ENCODE measurements at regions not wholly inside any gene's neighbourhood (a gene's known extent, or its start where the extent isn't known, plus 50 kb on each side); places are given as distances from the start of the nearest gene placed in this dataset.

DNA sequence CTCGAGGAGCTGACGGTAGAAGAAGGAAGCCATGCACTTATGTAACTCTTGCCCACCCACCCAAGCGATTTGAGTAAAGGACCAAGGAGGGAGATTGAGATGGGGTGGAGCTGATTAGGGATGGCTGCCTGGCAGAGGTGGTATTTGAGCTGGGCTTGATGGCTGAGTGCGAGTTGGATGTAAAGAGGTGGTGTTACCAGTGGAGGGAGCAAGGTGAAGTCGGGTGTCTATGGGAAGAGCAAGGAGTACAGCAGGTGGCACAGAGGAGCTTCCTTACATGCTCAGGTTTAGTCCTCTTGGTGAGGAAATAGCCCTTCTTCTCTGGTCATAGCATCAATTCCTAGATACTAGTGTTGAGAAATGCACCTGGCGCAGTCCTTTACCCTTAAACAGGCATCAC is 294.2 kb upstream of the SKOR2 start:
- TF ChIP-seq, protein P1, sequence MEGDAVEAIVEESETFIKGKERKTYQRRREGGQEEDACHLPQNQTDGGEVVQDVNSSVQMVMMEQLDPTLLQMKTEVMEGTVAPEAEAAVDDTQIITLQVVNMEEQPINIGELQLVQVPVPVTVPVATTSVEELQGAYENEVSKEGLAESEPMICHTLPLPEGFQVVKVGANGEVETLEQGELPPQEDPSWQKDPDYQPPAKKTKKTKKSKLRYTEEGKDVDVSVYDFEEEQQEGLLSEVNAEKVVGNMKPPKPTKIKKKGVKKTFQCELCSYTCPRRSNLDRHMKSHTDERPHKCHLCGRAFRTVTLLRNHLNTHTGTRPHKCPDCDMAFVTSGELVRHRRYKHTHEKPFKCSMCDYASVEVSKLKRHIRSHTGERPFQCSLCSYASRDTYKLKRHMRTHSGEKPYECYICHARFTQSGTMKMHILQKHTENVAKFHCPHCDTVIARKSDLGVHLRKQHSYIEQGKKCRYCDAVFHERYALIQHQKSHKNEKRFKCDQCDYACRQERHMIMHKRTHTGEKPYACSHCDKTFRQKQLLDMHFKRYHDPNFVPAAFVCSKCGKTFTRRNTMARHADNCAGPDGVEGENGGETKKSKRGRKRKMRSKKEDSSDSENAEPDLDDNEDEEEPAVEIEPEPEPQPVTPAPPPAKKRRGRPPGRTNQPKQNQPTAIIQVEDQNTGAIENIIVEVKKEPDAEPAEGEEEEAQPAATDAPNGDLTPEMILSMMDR (IDR thresholded peaks at IDR 0.05; ENCODE audit: control extremely low read depth, extremely low read depth, low read depth, missing control alignments) = no peak
- DNase-seq (ENCODE audit: extremely low spot score) = no peak
- POLR2A ChIA-PET = no interaction called here
- CTCF ChIA-PET = interaction anchor here (0.9 to 1.9 kb wide), 3 partner anchors 8 to 209 kb away, joined by 3 to 5 read pairs (median 3); no protein-coding TSS in a partner anchor

DNA sequence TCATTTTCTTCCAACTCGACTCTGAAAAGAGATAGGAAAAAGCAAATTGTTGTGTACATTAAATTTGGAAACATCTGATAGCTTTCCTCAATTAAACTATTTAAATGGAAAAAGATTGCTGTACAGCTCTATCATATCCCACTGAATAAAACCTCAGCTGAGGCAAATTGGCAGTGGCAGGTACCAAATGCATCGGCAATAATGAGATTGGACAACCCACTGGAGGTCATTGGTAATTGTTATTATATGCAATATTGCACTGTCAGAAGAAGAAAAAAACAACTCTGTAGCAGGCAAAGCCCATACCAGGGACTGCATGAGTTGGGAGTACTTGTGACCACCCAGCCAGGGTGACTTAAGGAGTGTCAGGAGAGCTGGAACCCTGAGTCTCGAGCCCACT is 291.6 kb upstream of the SKOR2 start:
- DNase-seq (ENCODE audit: extremely low spot score) = no peak
- TF ChIP-seq, protein P1 (IDR thresholded peaks at IDR 0.05; ENCODE audit: control extremely low read depth, extremely low read depth, low read depth, missing control alignments) = no peak
- ChIA-PET POLR2A (no interaction called here), CTCF (interaction anchor here (0.6 to 1.8 kb wide), 6 partner anchors 22 to 212 kb away, joined by 3 to 5 read pairs (median 4); no protein-coding TSS in a partner anchor)

DNA sequence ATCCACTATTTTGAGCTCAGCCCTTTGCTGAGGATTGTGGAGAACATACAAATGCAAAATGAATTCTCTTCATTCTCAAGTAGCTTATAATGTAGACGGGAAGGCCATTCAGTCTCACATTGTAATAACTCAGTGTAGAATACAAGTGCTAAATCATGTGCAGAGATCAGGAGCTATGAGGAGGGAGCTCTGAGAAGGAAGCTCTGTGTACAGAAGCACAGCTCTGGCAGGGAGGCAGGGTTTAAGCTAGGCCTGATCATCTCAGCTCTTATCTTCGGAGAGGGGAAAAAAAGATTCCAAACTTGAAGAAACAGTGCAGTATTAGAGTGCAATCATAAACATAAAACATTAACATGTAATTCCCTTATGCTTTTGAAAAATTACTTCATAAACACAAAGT is 291.1 kb upstream of the SKOR2 start:
- ChIA-PET CTCF (interaction anchor here (0.6 to 1.8 kb wide), 6 partner anchors 22 to 212 kb away, joined by 3 to 5 read pairs (median 4); no protein-coding TSS in a partner anchor), POLR2A (no interaction called here)
- TF ChIP-seq, protein P1 (IDR thresholded peaks at IDR 0.05; ENCODE audit: control extremely low read depth, extremely low read depth, low read depth, missing control alignments) = no peak
- DNase-seq (ENCODE audit: extremely low spot score) = no peak

DNA sequence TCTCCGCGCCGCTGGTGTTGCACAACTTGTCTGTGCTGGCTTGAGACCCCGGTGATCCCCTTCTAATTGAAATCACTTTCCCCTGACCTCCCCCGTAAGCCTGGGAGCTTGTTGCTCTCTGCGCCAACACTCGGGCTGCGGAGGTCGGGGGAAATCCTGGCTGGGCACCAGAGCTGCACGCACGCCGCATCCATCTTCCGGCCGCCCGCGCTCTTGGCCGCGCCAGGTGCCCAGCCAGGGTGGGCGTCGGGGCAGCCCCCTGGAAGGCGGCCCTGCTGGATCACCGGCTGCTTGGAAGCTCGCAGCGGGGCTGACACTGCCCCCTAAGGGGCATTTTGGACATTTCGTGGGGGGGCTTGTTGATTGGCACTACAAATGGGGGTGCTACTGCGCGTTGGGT is 280.3 kb upstream of the SKOR2 start:
- POLR2A ChIA-PET = no interaction called here
- TF ChIP-seq, protein P1 (IDR thresholded peaks at IDR 0.05; ENCODE audit: control extremely low read depth, extremely low read depth, low read depth, missing control alignments) = no peak
- no peak for DNase-seq (ENCODE audit: extremely low spot score)
- CTCF ChIA-PET = no interaction called here

DNA sequence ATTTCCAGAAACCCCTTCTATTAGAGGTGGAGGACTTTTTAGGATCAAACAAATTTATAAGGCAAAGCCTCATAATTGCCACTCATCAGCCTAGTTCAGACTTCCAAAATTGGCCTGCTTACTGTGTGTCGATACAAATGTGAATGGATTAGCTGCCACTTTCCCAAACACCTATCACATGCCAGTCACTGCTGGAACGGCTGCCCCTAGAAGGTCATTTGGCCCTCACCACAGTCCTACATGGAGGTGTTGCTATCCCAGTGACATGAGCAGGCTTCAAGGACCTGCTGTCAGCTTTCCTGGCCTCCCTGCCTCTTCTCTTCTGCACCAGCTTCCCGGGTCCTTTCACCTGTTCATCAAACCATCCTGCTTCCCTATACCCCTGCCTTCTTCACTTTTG is 279.2 kb upstream of the SKOR2 start:
- CTCF ChIA-PET = no interaction called here
- POLR2A ChIA-PET = no interaction called here
- TF ChIP-seq, protein P1 (IDR thresholded peaks at IDR 0.05; ENCODE audit: control extremely low read depth, extremely low read depth, low read depth, missing control alignments) = no peak
- no peak for DNase-seq (ENCODE audit: extremely low spot score)

DNA sequence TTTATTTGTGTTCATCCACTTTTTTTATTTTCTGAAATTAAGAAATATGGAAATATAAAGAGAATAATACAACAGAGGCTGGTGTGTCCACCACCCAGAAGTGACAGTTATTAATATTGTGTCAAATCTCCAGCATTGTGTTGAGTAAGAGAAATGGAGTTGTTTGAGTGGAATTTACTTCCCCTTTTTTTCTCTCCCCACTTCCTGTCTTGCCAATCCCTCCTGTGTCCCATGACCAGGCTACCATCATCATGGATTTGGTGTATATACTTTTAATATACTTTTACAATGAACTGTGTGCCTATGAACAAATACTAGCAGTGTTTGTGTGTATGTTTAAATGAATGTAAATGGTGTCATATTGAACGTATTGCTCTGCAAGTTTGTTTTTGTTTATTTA is 276.9 kb upstream of the SKOR2 start:
- TF ChIP-seq, protein P1 (IDR thresholded peaks at IDR 0.05; ENCODE audit: control extremely low read depth, extremely low read depth, low read depth, missing control alignments) = no peak
- no peak for DNase-seq (ENCODE audit: extremely low spot score)
- CTCF ChIA-PET = no interaction called here
- POLR2A ChIA-PET = no interaction called here

DNA sequence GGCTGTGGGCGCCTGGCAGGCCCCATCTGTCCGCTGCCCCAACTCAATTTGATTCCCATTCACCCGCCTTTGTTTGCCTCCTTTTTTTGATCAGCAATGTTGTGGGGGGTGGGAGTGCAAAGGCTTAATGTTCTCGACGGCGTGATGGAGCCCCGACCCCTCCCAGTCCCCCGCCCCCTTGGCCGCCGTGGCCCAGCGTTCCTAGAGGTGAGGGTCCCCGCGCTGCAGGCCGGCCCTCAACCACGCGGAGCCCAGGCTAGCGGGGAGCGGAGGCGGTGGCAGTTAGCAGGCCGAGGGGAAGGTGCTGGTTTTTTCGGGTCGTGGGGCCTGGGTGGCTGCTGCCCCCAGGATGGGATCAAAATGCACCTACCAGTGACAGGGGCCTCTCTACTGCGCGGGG is 274.7 kb upstream of the SKOR2 start:
- TF ChIP-seq, protein P1 (IDR thresholded peaks at IDR 0.05; ENCODE audit: control extremely low read depth, extremely low read depth, low read depth, missing control alignments) = no peak
- CTCF ChIA-PET = no interaction called here
- DNase-seq (ENCODE audit: extremely low spot score) = no peak
- POLR2A ChIA-PET = no interaction called here
